ENCODE measurements at regions not wholly inside any gene's neighbourhood (a gene's known extent, or its start where the extent isn't known, plus 50 kb on each side); places are given as distances from the start of the nearest gene placed in this dataset.

DNA sequence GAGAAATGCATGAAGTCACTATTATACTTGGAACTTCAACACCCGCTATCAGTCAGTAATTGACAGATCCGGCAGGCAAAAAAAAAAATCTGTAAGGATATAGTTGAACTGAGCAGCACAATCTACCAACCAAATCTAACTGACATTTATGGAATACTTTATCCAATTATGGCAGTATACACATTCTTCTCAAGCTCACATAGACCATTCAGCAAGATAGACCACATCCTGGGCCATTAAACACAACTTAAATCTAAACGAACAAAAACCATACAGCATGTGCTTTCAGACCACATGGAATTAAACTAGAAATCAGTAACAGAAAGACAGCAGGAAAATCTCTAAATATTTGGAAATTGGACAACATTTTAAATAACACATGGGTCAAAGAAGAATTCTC, 112.7 kb downstream of the MPP7 start:
- no peak overlapping the region for H3K4me3 ChIP-seq (ENCODE audit: low read depth, low read length)
- no peak for DNase-seq (ENCODE audit: low read depth)
- TF ChIP-seq, protein P1, sequence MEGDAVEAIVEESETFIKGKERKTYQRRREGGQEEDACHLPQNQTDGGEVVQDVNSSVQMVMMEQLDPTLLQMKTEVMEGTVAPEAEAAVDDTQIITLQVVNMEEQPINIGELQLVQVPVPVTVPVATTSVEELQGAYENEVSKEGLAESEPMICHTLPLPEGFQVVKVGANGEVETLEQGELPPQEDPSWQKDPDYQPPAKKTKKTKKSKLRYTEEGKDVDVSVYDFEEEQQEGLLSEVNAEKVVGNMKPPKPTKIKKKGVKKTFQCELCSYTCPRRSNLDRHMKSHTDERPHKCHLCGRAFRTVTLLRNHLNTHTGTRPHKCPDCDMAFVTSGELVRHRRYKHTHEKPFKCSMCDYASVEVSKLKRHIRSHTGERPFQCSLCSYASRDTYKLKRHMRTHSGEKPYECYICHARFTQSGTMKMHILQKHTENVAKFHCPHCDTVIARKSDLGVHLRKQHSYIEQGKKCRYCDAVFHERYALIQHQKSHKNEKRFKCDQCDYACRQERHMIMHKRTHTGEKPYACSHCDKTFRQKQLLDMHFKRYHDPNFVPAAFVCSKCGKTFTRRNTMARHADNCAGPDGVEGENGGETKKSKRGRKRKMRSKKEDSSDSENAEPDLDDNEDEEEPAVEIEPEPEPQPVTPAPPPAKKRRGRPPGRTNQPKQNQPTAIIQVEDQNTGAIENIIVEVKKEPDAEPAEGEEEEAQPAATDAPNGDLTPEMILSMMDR (IDR thresholded peaks at IDR 0.05; ENCODE audit: low read depth, low read length, missing control alignments), result no peak

DNA sequence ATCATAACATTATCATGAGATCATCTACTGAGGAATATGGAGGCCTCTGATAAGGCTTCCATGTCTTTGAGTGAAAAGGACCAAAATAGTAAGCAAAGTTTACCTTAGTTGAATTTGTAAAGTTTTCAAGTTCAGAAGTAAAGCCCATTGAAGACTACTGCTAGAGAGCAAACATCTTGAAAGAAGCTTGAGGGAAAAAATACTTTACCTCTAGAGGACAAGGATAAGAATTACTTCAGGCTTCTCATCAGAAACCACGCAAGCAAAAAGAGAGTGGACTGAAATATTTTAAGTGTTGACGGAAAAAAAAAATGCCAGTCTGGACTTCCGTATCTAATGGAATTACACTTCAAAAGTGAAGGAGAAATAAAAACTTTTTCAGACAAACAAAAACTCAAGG, 114.3 kb downstream of the MPP7 start:
- H3K4me3 ChIP-seq (ENCODE audit: low read depth, low read length), result no peak overlapping the region
- TF ChIP-seq, protein P1 (IDR thresholded peaks at IDR 0.05; ENCODE audit: low read depth, low read length, missing control alignments), result no peak
- no peak for DNase-seq (ENCODE audit: low read depth)

DNA sequence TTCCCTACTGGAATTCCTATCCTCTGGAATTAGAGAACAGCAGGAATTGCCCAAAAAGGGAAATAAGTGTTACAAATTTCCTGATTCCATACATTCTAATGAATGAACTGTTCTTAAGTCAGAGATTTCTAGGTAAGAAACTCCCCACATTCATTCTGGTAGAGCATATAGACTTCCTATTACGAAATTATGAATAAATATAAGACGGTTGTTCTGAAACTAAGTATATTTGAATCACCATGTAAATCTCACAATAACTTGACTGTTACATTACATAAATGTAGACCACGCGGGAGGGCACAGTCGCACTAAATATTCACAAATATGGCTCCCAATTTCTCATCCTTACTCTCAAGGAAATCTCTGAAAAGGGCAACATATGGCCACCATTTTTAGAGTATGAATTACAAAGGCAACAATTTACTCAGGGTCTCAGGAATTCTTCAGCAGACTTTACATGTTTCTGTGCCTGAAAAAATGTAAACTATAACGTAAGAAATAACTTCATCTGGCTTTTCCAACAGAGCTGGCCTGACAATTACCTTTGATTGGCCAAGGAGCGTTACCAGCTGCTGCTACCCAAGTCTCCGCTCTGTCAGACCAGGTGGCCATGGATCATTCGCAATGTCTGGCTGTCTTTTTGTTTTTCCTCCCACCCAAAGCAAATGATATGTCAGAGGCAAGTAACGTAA, 115.8 kb downstream of the MPP7 start:
- DNase-seq (ENCODE audit: low read depth), result no peak
- TF ChIP-seq, protein P1 (IDR thresholded peaks at IDR 0.05; ENCODE audit: low read depth, low read length, missing control alignments), result no peak
- H3K4me3 ChIP-seq (ENCODE audit: low read depth, low read length), result no peak overlapping the region

DNA sequence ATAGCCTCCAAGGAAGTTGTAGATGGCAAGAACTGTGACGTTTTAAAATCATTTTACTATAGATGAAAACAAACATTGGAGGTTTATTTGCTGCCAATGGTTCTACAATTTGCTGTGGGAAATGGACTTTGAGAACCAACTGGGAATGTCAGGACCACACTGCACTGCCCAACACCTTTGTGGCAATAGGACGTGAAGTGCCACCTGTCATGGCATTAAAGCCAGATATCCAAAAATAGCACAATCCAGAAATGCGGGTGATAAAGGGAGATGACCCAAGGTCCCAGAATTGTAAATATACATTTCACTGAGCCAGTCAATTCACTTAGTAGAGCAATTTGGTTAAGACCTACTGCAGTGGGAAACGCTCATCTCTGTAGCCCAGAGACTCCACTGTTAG, 116.4 kb downstream of the MPP7 start:
- H3K4me3 ChIP-seq (ENCODE audit: low read depth, low read length), result no peak overlapping the region

DNA sequence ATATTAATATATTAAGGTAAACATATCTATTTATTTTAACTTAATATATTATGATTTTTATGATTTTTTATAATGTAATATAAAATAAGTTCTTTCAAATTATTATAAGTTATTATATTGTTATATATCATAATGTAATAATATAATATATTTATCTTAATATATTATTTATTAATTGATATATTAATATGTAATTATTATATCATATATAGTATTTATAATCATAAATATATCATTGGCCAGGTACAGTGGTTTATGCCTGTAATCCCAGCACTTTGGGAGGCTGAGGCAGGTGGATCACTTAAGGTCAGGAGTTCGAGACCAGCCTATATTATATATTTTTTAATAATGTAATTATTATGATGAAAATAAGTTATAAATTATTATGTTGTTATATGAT, 118.1 kb downstream of the MPP7 start:
- TF ChIP-seq, protein P1 (IDR thresholded peaks at IDR 0.05; ENCODE audit: low read depth, low read length, missing control alignments), result no peak
- H3K4me3 ChIP-seq (ENCODE audit: low read depth, low read length), result no peak overlapping the region
- DNase-seq (ENCODE audit: low read depth), result no peak

More for the DNA sequence above, 116.4 kb downstream of the MPP7 start:
- TF ChIP-seq, protein P1 (IDR thresholded peaks at IDR 0.05; ENCODE audit: low read depth, low read length, missing control alignments), result no peak
- DNase-seq (ENCODE audit: low read depth), result no peak

DNA sequence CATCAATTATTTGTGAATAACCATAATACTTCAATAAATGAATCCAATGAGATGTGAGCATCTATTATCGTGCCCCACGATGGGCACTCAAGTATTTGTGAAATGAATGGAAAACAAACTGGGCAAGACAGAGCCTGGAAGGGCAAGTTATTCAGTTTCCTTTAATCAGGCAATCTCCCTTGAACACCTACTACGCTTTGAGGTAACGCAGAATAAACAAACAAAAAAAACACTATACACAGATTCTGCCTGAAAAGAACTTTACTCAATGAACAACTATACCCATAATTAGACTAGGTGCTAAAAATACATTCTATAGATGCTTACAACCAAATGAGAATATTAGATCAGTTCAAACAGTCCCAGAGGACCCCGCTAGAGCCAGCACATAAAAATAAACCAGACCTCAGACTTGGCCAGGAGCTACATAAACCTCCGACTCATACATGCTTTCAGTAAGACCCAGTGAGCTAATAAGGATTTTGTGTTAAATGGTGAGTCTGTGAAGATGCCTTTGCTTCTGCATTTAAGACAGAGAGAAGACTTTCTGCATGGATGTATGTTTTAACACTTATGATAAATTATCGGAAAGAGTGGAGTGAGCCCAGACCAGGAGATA, 121.3 kb downstream of the MPP7 start:
- TF ChIP-seq, protein P1 (IDR thresholded peaks at IDR 0.05; ENCODE audit: low read depth, low read length, missing control alignments), result no peak
- no peak overlapping the region for H3K4me3 ChIP-seq (ENCODE audit: low read depth, low read length)
- no peak for DNase-seq (ENCODE audit: low read depth)

DNA sequence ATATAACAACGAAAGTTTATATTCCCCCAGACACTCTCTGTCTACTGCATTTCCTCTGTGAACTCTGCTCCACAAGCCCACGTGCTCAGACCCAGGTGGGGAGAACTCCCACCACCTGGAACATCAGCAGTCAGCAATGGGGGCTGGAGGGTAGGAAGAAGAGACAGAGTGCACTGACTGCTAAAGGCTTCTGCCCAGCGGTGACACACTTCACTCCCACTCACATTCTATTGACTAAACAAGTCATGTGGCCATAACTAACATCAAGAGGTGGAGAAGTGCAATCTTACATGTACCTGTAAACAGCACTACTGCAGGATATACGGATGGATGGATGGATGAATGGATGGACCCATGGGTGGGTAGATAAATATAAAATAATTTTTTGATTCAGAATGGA, 122.2 kb downstream of the MPP7 start:
- no peak overlapping the region for H3K4me3 ChIP-seq (ENCODE audit: low read depth, low read length)
- TF ChIP-seq, protein P1 (IDR thresholded peaks at IDR 0.05; ENCODE audit: low read depth, low read length, missing control alignments), result no peak
- no peak for DNase-seq (ENCODE audit: low read depth)
